ENCODE measurements at regions not wholly inside any gene's neighbourhood (a gene's known extent, or its start where the extent isn't known, plus 50 kb on each side); places are given as distances from the start of the nearest gene placed in this dataset.

GRCh38 chr1:68704800-68705443 lies 208.0 kb upstream of the DEPDC1 start:
- peaks cover 0 to 4% of the 10 kb centered on the region in 2 experiments for H3K9me3 ChIP-seq (ENCODE audit: control insufficient read depth in 1 of 2, insufficient read depth in 1 of 2, low read length in 2 of 2)
- Mint-ChIP-seq H3K27me3 (no peaks in the 10 kb centered on the region), H3K36me3 (ENCODE audit: low read depth) (no peaks in the 10 kb centered on the region), H3K4me3 (no peak overlapping the region), H3K4me1 (ENCODE audit: low read depth) (no peaks in the 10 kb centered on the region), H3K27ac (no peak overlapping the region), H3K9me3 (peaks cover 10% of the 10 kb centered on the region)
- no peak for TF ChIP-seq CTCF (IDR thresholded peaks at IDR 0.05)
- DNase-seq (no peak), ATAC-seq (ENCODE audit: poor library complexity) (no peak)
- H3K27ac ChIP-seq (ENCODE audit: low read depth in 1 of 2, low read length in 2 of 2), result no peak overlapping the region
- CTCF ChIA-PET, result no interaction called here
- H3K36me3 ChIP-seq (ENCODE audit: insufficient read depth, low read length), result no peaks in the 10 kb centered on the region
- POLR2A ChIA-PET, result no interaction called here
- intact Hi-C loops (cut with DNase I, micrococcal nuclease), result no loop called here
- no peaks in the 10 kb centered on the region for H3K27me3 ChIP-seq (ENCODE audit: control insufficient read depth in 1 of 2, insufficient read depth in 2 of 2, low read length in 2 of 2)
- no peak overlapping the region for H3K4me3 ChIP-seq (ENCODE audit: low read length)
- no peaks in the 10 kb centered on the region for H3K4me1 ChIP-seq (ENCODE audit: insufficient read depth, low read length)

- TF ChIP-seq CTCF (IDR thresholded peaks at IDR 0.05), result no peak
- Mint-ChIP-seq H3K4me3 (no peak overlapping the region), H3K9me3 (peaks cover 10% of the 10 kb centered on the region), H3K4me1 (ENCODE audit: low read depth) (no peaks in the 10 kb centered on the region), H3K36me3 (ENCODE audit: low read depth) (no peaks in the 10 kb centered on the region), H3K27ac (no peak overlapping the region), H3K27me3 (no peaks in the 10 kb centered on the region)
- Histone ChIP-seq H3K36me3 (ENCODE audit: insufficient read depth, low read length) (no peaks in the 10 kb centered on the region), H3K4me1 (ENCODE audit: insufficient read depth, low read length) (no peaks in the 10 kb centered on the region), H3K27ac (ENCODE audit: low read depth in 1 of 2, low read length in 2 of 2) (no peak overlapping the region), H3K9me3 (ENCODE audit: control insufficient read depth in 1 of 2, insufficient read depth in 1 of 2, low read length in 2 of 2) (peaks cover 0 to 7% of the 10 kb centered on the region in 2 experiments), H3K27me3 (ENCODE audit: control insufficient read depth in 1 of 2, insufficient read depth in 2 of 2, low read length in 2 of 2) (no peaks in the 10 kb centered on the region), H3K4me3 (ENCODE audit: low read length) (no peak overlapping the region)
- intact Hi-C loops (cut with DNase I, micrococcal nuclease), result no loop called here
- CTCF ChIA-PET, result no interaction called here
- no peak for ATAC-seq (ENCODE audit: poor library complexity)
- POLR2A ChIA-PET, result no interaction called here
- no peak for DNase-seq
Measured at GRCh38 chr1:68705466-68705865, 208.6 kb upstream of the DEPDC1 start.

GRCh38 chr1:68706639-68707317 lies 209.9 kb upstream of the DEPDC1 start:
- no peaks in the 10 kb centered on the region for H3K36me3 ChIP-seq (ENCODE audit: insufficient read depth, low read length)
- no peaks in the 10 kb centered on the region for H3K27me3 ChIP-seq (ENCODE audit: control insufficient read depth in 1 of 2, insufficient read depth in 2 of 2, low read length in 2 of 2)
- Mint-ChIP-seq H3K9me3 (peaks cover 10% of the 10 kb centered on the region), H3K27ac (no peak overlapping the region), H3K4me3 (no peak overlapping the region), H3K36me3 (ENCODE audit: low read depth) (no peaks in the 10 kb centered on the region), H3K27me3 (no peaks in the 10 kb centered on the region), H3K4me1 (ENCODE audit: low read depth) (no peaks in the 10 kb centered on the region)
- no peak overlapping the region for H3K27ac ChIP-seq (ENCODE audit: low read depth in 1 of 2, low read length in 2 of 2)
- DNase-seq (no peak), ATAC-seq (ENCODE audit: poor library complexity) (no peak)
- no peak overlapping the region for H3K4me3 ChIP-seq (ENCODE audit: low read length)
- TF ChIP-seq CTCF (IDR thresholded peaks at IDR 0.05), result no peak
- ChIA-PET POLR2A (no interaction called here), CTCF (no interaction called here)
- peaks cover 0 to 7% of the 10 kb centered on the region in 2 experiments for H3K9me3 ChIP-seq (ENCODE audit: control insufficient read depth in 1 of 2, insufficient read depth in 1 of 2, low read length in 2 of 2)
- H3K4me1 ChIP-seq (ENCODE audit: insufficient read depth, low read length), result no peaks in the 10 kb centered on the region
- intact Hi-C loops (cut with DNase I, micrococcal nuclease), result no loop called here
